ENCODE measurements at regions not wholly inside any gene's neighbourhood (a gene's known extent, or its start where the extent isn't known, plus 50 kb on each side); places are given as distances from the start of the nearest gene placed in this dataset.

GRCh38 chr1:234861024-234861620 lies 251.1 kb upstream of the IRF2BP2 start:
- H3K4me1 ChIP-seq = peaks cover 4 to 9% of the 10 kb centered on the region in 2 donors
- no peaks in the 10 kb centered on the region for H3K27me3 ChIP-seq
- H3K36me3 ChIP-seq = no peaks in the 10 kb centered on the region
- no peak overlapping the region for H3K4me3 ChIP-seq
- TF ChIP-seq POLR2A (IDR thresholded peaks at IDR 0.05) = no peak
- TF ChIP-seq, protein P1, sequence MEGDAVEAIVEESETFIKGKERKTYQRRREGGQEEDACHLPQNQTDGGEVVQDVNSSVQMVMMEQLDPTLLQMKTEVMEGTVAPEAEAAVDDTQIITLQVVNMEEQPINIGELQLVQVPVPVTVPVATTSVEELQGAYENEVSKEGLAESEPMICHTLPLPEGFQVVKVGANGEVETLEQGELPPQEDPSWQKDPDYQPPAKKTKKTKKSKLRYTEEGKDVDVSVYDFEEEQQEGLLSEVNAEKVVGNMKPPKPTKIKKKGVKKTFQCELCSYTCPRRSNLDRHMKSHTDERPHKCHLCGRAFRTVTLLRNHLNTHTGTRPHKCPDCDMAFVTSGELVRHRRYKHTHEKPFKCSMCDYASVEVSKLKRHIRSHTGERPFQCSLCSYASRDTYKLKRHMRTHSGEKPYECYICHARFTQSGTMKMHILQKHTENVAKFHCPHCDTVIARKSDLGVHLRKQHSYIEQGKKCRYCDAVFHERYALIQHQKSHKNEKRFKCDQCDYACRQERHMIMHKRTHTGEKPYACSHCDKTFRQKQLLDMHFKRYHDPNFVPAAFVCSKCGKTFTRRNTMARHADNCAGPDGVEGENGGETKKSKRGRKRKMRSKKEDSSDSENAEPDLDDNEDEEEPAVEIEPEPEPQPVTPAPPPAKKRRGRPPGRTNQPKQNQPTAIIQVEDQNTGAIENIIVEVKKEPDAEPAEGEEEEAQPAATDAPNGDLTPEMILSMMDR (IDR thresholded peaks at IDR 0.05) = no peak
- intact Hi-C loops (cut with DNase I; ENCODE audit: low total_unique reads) = no loop called here
- no peak for DNase-seq
- H3K9me3 ChIP-seq = no peaks in the 10 kb centered on the region
- no peak overlapping the region for H3K27ac ChIP-seq

DNA sequence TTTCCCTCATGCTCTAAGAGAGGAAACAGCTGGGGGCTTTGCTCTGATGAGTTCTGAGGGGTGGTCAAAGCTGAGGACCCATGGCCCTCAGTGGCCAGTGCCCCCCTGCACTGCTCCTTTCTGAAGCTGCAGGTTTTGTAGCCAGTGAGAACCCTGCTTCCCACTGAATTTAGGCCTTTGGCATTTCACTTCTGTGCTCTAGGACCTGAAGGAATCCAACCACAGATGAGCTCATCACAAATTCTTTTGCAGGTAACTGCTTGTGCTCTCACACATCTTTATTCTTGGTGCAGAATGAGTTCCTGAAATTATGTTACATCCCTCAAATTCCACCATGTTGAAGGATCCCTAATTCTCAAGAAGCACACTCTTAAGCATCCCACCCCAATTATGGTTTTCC lies 248.7 kb upstream of the IRF2BP2 start:
- DNase-seq = no peak
- intact Hi-C loops (cut with DNase I; ENCODE audit: low total_unique reads) = no loop called here
- no peak for TF ChIP-seq POLR2A (IDR thresholded peaks at IDR 0.05)
- TF ChIP-seq, protein P1 (IDR thresholded peaks at IDR 0.05) = no peak
- H3K9me3 ChIP-seq = no peaks in the 10 kb centered on the region
- no peaks in the 10 kb centered on the region for H3K27me3 ChIP-seq
- no peaks in the 10 kb centered on the region for H3K36me3 ChIP-seq
- H3K4me3 ChIP-seq = no peak overlapping the region
- H3K4me1 ChIP-seq = peaks cover 4 to 9% of the 10 kb centered on the region in 2 donors
- H3K27ac ChIP-seq = no peak overlapping the region

GRCh38 chr1:234856845-234857245 lies 246.9 kb upstream of the IRF2BP2 start:
- H3K9me3 ChIP-seq = no peaks in the 10 kb centered on the region
- intact Hi-C loops (cut with DNase I; ENCODE audit: low total_unique reads) = no loop called here
- no peaks in the 10 kb centered on the region for H3K36me3 ChIP-seq
- peak; percentile 47 to 64 for DNase-seq
- H3K4me1 ChIP-seq = no peaks in the 10 kb centered on the region
- H3K27me3 ChIP-seq = no peaks in the 10 kb centered on the region
- no peak overlapping the region for H3K4me3 ChIP-seq
- TF ChIP-seq POLR2A (IDR thresholded peaks at IDR 0.05) = no peak
- peak overlapping the region; percentile 61 to 72 for H3K27ac ChIP-seq

- Histone ChIP-seq H3K27me3 (no peaks in the 10 kb centered on the region), H3K9me3 (no peaks in the 10 kb centered on the region), H3K4me3 (no peak overlapping the region), H3K36me3 (no peaks in the 10 kb centered on the region), H3K27ac (peak overlapping the region; percentile 61 to 72), H3K4me1 (no peaks in the 10 kb centered on the region)
- TF ChIP-seq POLR2A (IDR thresholded peaks at IDR 0.05) = no peak
- TF ChIP-seq, protein P1 (IDR thresholded peaks at IDR 0.05) = no peak
- intact Hi-C loops (cut with DNase I; ENCODE audit: low total_unique reads) = no loop called here
- DNase-seq = no peak
Observed at GRCh38 chr1:234855851-234856250, 245.9 kb upstream of the IRF2BP2 start.

DNA sequence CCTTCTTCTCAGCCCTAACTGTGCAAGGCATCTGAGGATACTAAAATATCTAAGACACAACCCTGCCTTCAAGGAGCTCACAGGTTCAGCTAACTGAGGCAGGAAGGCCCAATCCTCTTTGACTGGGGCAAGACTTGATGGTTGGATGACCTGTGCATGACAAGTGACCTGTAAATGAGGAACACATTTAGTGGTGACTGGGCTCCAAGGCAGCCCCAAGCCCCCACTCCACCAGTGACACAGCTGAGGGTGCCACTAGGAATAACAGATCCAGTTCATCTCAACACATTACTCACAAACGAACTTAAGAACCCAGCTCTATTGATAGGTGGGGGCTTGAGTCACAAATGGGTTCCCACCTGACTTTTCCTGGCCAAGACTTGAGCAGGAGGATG lies 244.7 kb upstream of the IRF2BP2 start:
- no peak overlapping the region for H3K4me3 ChIP-seq
- no peaks in the 10 kb centered on the region for H3K9me3 ChIP-seq
- H3K4me1 ChIP-seq = no peaks in the 10 kb centered on the region
- H3K27me3 ChIP-seq = no peaks in the 10 kb centered on the region
- no peak for TF ChIP-seq POLR2A (IDR thresholded peaks at IDR 0.05)
- TF ChIP-seq, protein P1 (IDR thresholded peaks at IDR 0.05) = no peak
- DNase-seq = no peak
- no peaks in the 10 kb centered on the region for H3K36me3 ChIP-seq
- intact Hi-C loops (cut with DNase I; ENCODE audit: low total_unique reads) = no loop called here
- H3K27ac ChIP-seq = peak overlapping the region in 1 of 2 donors; percentile 17

Data from uterus (tissue), 3 donors.